ENCODE measurements at regions not wholly inside any gene's neighbourhood (a gene's known extent, or its start where the extent isn't known, plus 50 kb on each side); places are given as distances from the start of the nearest gene placed in this dataset.

- in situ Hi-C loops (cut with HindIII; ENCODE audit: extremely low pct_ligation_motif_present, low pct_unique_long_range_greater_than_20kb) (no loop called here), intact Hi-C loops (cut with micrococcal nuclease; ENCODE audit: unreplicated experiment) (no loop called here)
- no peak for FAIRE-seq
- POLR2A ChIA-PET: no interaction called here
- H3K9me3 ChIP-seq (ENCODE audit: low read length): no peaks in the 10 kb centered on the region
- H3K79me2 ChIP-seq (ENCODE audit: insufficient read depth, low read length): no peaks in the 10 kb centered on the region
- H2AFZ ChIP-seq (ENCODE audit: low read length): no peak overlapping the region
- no peak overlapping the region for H3K4me2 ChIP-seq (ENCODE audit: low read depth, low read length)
- TF ChIP-seq MTF1 (CRISPR knock-in tag; IDR thresholded peaks at IDR 0.05): no peak
- no peak for TF ChIP-seq GATA4 (IDR thresholded peaks at IDR 0.05; ENCODE audit: borderline replicate concordance, low read depth)
- no peak for TF ChIP-seq ZNF431 (CRISPR knock-in tag; IDR thresholded peaks at IDR 0.05; ENCODE audit: borderline replicate concordance, low read depth)
- no peak for TF ChIP-seq SYNCRIP (IDR thresholded peaks at IDR 0.05; ENCODE audit: insufficient read depth, low read depth, low read length)
- TF ChIP-seq IRF1 (CRISPR knock-in tag; IDR thresholded peaks at IDR 0.05; ENCODE audit: low read depth): no peak
- no peak for TF ChIP-seq HDAC1 (CRISPR knock-in tag; IDR thresholded peaks at IDR 0.05)
- TF ChIP-seq ZBTB49 (CRISPR knock-in tag; IDR thresholded peaks at IDR 0.05; ENCODE audit: borderline replicate concordance): no peak
- no peak for TF ChIP-seq ZFAT (CRISPR knock-in tag; conservative IDR thresholded peaks at IDR 0.05)
- no peak for TF ChIP-seq SMAD9 (CRISPR knock-in tag; IDR thresholded peaks at IDR 0.05)
- no peak for TF ChIP-seq SOX5 (CRISPR knock-in tag; IDR thresholded peaks at IDR 0.05; ENCODE audit: borderline replicate concordance)
- no peak for TF ChIP-seq SAFB2 (CRISPR knock-in tag; IDR thresholded peaks at IDR 0.05; ENCODE audit: borderline replicate concordance, low read depth)
- TF ChIP-seq ZNF18 (CRISPR knock-in tag; IDR thresholded peaks at IDR 0.05; ENCODE audit: insufficient replicate concordance): no peak
- TF ChIP-seq KDM2A (CRISPR knock-in tag; IDR thresholded peaks at IDR 0.05; ENCODE audit: borderline replicate concordance, low read depth): no peak
- TF ChIP-seq PREB (CRISPR knock-in tag; IDR thresholded peaks at IDR 0.05): no peak
- no peak for TF ChIP-seq MED13 (CRISPR knock-in tag; IDR thresholded peaks at IDR 0.05)
- no peak overlapping the region for H3K27ac ChIP-seq (ENCODE audit: extremely low read length, insufficient read depth, low read length)
- no peaks in the 10 kb centered on the region for H3K27me3 ChIP-seq (ENCODE audit: control insufficient read depth in 1 of 2, insufficient read depth in 2 of 2, low read length in 2 of 2)
- CTCF ChIA-PET (ENCODE audit: low intra/inter-chr PET ratio, low total read pairs): no interaction called here
- H3K4me3 ChIP-seq (replicated peaks in 1 of 3; ENCODE audit: insufficient read depth in 1 of 3, low read depth in 2 of 3, low read length in 3 of 3): no peak overlapping the region
- WGBS (ENCODE audit: low lambda C conversion rate): 76% methylated on average over 6 of the region's 6 CpGs
- no peaks in the 10 kb centered on the region for H3K36me3 ChIP-seq (replicated peaks in 1 of 2; ENCODE audit: control insufficient read depth in 1 of 2, insufficient read depth in 2 of 2, low read length in 2 of 2)
- H3K4me1 ChIP-seq (ENCODE audit: insufficient read depth, low read length): no peaks in the 10 kb centered on the region
- no peak overlapping the region for H3K9ac ChIP-seq (ENCODE audit: insufficient read depth, low read depth, low read length)
- no TSS peak for BruUV-seq (replicated peaks)
- DNase-seq (ENCODE audit: low spot score): no peak
- ATAC-seq: no peak
- H4K20me1 ChIP-seq (ENCODE audit: insufficient read depth, low read length): no peaks in the 10 kb centered on the region
Observed at GRCh38 chr21:35382696-35383095, 333.6 kb upstream of the RUNX1 start.

Measured in HepG2 (cell line).